Natural killer cell (primary cell): ENCODE measurements at regions not wholly inside any gene's neighbourhood (a gene's known extent, or its start where the extent isn't known, plus 50 kb on each side); places are given as distances from the start of the nearest gene placed in this dataset.

Source experiments
- ATAC-seq, 3 donors: fragments of 150-1000 bp in 2 of 3; fragments of 200-7000 bp in 1 of 3; cut with Tn5 transposase; 1 replicate in 1 of 3; 2 replicates in 2 of 3; pipeline ENCODE4 v1.10.0; 2021; ENCODE audit warnings: mild to moderate bottlenecking in 2 of 3, moderate library complexity in 2 of 3
- DNase-seq, 2 donors: peaks; one replicate each; pipeline versions ENCODE4 v3.0.0 to v3.0.0-alpha.2; 2013 to 2021; ENCODE audit warnings: mixed read lengths in 1 of 2
- H3K27ac ChIP-seq: one replicate; pipeline ENCODE4 v1.5.1; 2013; ENCODE audit warnings: mild to moderate bottlenecking, low read length
- H3K27me3 ChIP-seq: one replicate; pipeline ENCODE4 v1.6.1; 2013; ENCODE audit warnings: low read length; ENCODE audit not compliant: control insufficient read depth, insufficient read depth
- H3K36me3 ChIP-seq: one replicate; pipeline ENCODE4 v1.6.1; 2013; ENCODE audit warnings: low read length; ENCODE audit not compliant: control insufficient read depth, insufficient read depth
- H3K4me1 ChIP-seq: one replicate; pipeline ENCODE4 v1.6.1; 2013; ENCODE audit warnings: low read length; ENCODE audit not compliant: control insufficient read depth, insufficient read depth
- H3K4me3 ChIP-seq: one replicate; pipeline ENCODE4 v1.5.1; 2013; ENCODE audit warnings: low read length
- H3K9me3 ChIP-seq: one replicate; pipeline ENCODE4 v1.6.1; 2013; ENCODE audit warnings: low read length; ENCODE audit not compliant: control insufficient read depth, insufficient read depth
- H3K27ac Mint-ChIP-seq, 2 donors: one replicate each; pipeline ENCODE4 v1.8.0; 2022; ENCODE audit warnings: mild to moderate bottlenecking in 2 of 2, mixed read lengths in 2 of 2, moderate library complexity in 1 of 2
- H3K27me3 Mint-ChIP-seq, 2 donors: one replicate each; pipeline ENCODE4 v1.8.0; 2022; ENCODE audit warnings: low read depth in 2 of 2, mixed read lengths in 2 of 2
- H3K36me3 Mint-ChIP-seq: one replicate; pipeline ENCODE4 v1.8.0; 2022; ENCODE audit warnings: mixed read lengths
- H3K4me1 Mint-ChIP-seq, 2 donors: one replicate each; pipeline ENCODE4 v1.8.0; 2022; ENCODE audit warnings: mixed read lengths in 2 of 2
- H3K4me3 Mint-ChIP-seq: one replicate; pipeline ENCODE4 v1.8.0; 2022; ENCODE audit warnings: mild to moderate bottlenecking, moderate library complexity, mixed read lengths
- H3K9me3 Mint-ChIP-seq, 2 donors: one replicate each; pipeline ENCODE4 v1.8.0; 2022; ENCODE audit warnings: mixed read lengths in 2 of 2
- WGBS: methylation state at CpG from one replicate; pipeline ENCODE4 v1.1.7; 2013; ENCODE audit warnings: missing lambda C conversion rate; ENCODE audit not compliant: insufficient coverage; 5-methylcytosine and 5-hydroxymethylcytosine counted together
- intact Hi-C: fragments of 100-400 bp; cut with micrococcal nuclease; formaldehyde crosslinking; loops from one replicate; pipeline ENCODE4 v1.14.2; 2022
- TF ChIP-seq, protein P1 (sequence below): fragments of 200-600 bp; IDR thresholded peaks from one replicate; pipeline ENCODE4 v1.8.0; 2022; ENCODE audit warnings: antibody characterized with exemption

DNA sequence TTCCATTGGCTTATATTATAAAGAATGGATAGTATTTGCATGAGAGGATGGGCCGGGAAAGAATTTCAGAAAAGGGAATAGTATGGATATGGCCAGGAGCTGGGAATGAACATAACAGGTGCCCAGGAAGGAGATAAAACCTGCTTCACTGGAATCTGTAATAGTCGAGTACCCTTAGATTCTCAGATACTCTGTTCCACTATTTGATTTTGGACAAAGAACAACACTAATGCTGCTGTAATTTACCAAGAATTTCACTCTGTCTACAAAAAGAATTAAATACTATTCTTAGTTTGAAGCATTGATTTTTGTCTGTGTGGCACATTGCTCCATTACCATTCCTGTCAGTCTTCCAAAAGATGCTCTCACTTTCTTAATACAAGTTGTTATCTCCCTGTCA is 718.2 kb upstream of the LRRN3 start:
- intact Hi-C loops: no loop called here
- 91% methylated on average over 2 of the region's 2 CpGs for WGBS
- ATAC-seq (no peak), DNase-seq (no peak)
- no peaks in the 10 kb centered on the region for H3K36me3 ChIP-seq
- H3K36me3 Mint-ChIP-seq: peaks cover 6% of the 10 kb centered on the region
- no peaks in the 10 kb centered on the region for H3K9me3 ChIP-seq
- no peaks in the 10 kb centered on the region for H3K27me3 ChIP-seq
- no peaks in the 10 kb centered on the region for H3K4me1 ChIP-seq
- TF ChIP-seq, protein P1, sequence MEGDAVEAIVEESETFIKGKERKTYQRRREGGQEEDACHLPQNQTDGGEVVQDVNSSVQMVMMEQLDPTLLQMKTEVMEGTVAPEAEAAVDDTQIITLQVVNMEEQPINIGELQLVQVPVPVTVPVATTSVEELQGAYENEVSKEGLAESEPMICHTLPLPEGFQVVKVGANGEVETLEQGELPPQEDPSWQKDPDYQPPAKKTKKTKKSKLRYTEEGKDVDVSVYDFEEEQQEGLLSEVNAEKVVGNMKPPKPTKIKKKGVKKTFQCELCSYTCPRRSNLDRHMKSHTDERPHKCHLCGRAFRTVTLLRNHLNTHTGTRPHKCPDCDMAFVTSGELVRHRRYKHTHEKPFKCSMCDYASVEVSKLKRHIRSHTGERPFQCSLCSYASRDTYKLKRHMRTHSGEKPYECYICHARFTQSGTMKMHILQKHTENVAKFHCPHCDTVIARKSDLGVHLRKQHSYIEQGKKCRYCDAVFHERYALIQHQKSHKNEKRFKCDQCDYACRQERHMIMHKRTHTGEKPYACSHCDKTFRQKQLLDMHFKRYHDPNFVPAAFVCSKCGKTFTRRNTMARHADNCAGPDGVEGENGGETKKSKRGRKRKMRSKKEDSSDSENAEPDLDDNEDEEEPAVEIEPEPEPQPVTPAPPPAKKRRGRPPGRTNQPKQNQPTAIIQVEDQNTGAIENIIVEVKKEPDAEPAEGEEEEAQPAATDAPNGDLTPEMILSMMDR: no peak
- H3K4me1 Mint-ChIP-seq: no peaks in the 10 kb centered on the region
- H3K27ac Mint-ChIP-seq: no peak overlapping the region
- H3K4me3 Mint-ChIP-seq: no peak overlapping the region
- no peak overlapping the region for H3K4me3 ChIP-seq
- H3K27ac ChIP-seq: no peak overlapping the region
- peaks cover 16 to 27% of the 10 kb centered on the region in 2 donors for H3K9me3 Mint-ChIP-seq
- H3K27me3 Mint-ChIP-seq: no peaks in the 10 kb centered on the region

DNA sequence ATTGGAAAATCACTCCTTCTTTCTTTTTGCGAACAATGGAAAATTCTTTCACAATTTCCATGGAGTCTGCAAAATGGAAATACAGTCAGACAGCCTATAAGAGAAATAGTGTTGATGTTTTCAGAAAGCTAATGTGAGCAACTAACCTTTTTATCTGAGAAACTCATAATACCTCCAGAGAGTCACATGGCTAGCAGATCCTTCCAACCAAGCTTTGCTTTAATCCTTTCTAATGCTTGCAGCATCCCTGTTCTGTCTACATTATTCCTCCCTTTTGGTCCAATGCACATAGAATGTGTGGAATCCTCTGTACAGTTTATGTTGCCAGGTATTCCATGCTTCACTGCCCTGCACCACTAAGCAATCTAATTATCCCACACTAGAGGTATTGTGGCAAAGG is 717.5 kb upstream of the LRRN3 start:
- peaks cover 16 to 28% of the 10 kb centered on the region in 2 donors for H3K9me3 Mint-ChIP-seq
- WGBS: no CpG with 5 or more reads among the region's 1 CpG
- H3K4me1 ChIP-seq: no peaks in the 10 kb centered on the region
- DNase-seq (no peak), ATAC-seq (no peak)
- no peak overlapping the region for H3K4me3 ChIP-seq
- TF ChIP-seq, protein P1: no peak
- intact Hi-C loops: no loop called here
- H3K36me3 ChIP-seq: no peaks in the 10 kb centered on the region
- H3K36me3 Mint-ChIP-seq: peaks cover 6% of the 10 kb centered on the region
- no peaks in the 10 kb centered on the region for H3K27me3 ChIP-seq
- no peak overlapping the region for H3K27ac ChIP-seq
- H3K4me1 Mint-ChIP-seq: no peaks in the 10 kb centered on the region
- H3K27me3 Mint-ChIP-seq: no peaks in the 10 kb centered on the region
- no peaks in the 10 kb centered on the region for H3K9me3 ChIP-seq
- no peak overlapping the region for H3K4me3 Mint-ChIP-seq
- no peak overlapping the region for H3K27ac Mint-ChIP-seq

DNA sequence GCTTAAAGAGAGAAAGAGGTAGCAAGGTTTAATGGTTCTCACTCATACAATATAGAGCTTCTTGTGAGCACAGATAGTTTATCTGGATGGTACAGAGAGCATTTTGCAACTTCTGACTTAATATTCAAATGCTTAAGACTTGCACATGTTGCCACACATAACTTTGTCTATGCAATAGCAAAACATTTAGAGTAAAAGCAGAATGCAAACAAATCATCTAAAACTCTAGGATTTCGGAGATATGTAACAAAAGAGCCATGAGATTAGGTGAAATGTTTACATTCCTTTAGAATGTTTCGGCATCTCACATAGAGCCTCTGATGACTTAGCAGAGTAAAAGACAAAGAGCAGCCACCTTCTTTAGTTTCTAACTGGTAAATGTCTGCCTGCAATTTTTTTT is 717.1 kb upstream of the LRRN3 start:
- no peak overlapping the region for H3K27ac ChIP-seq

DNA sequence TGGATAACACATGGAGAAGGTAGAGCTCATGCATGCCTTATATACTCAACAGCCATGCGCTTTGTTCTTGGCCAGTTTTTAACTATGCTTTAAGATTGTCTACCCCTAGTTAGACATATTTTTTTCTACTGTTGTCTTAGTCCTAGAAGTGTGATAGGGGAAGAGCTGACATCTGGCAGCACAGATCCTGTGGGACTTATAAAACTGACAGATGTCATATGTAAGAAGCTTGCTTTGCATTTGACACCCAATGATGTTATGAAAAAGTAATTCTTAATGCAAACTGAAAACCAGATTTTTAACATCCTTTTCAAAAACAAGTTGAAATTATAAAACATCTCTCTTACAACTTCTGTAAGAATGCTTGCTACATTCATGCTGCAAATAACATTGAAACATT is 715.9 kb upstream of the LRRN3 start:
- no peaks in the 10 kb centered on the region for H3K9me3 ChIP-seq
- no peak overlapping the region for H3K4me3 ChIP-seq
- H3K27me3 Mint-ChIP-seq: no peaks in the 10 kb centered on the region
- H3K27me3 ChIP-seq: no peaks in the 10 kb centered on the region
- H3K27ac Mint-ChIP-seq: no peak overlapping the region
- ATAC-seq (no peak), DNase-seq (no peak)
- no peaks in the 10 kb centered on the region for H3K4me1 Mint-ChIP-seq
- peaks cover 13 to 25% of the 10 kb centered on the region in 2 donors for H3K9me3 Mint-ChIP-seq
- no peak overlapping the region for H3K4me3 Mint-ChIP-seq
- H3K36me3 ChIP-seq: no peaks in the 10 kb centered on the region
- no CpG with 5 or more reads among the region's 1 CpG for WGBS
- no peaks in the 10 kb centered on the region for H3K4me1 ChIP-seq
- no peak overlapping the region for H3K27ac ChIP-seq
- H3K36me3 Mint-ChIP-seq: peaks cover 6% of the 10 kb centered on the region
- TF ChIP-seq, protein P1: no peak
- intact Hi-C loops: no loop called here

More for the DNA sequence above, 717.1 kb upstream of the LRRN3 start:
- H3K27me3 Mint-ChIP-seq: no peaks in the 10 kb centered on the region
- Histone ChIP-seq H3K27me3 (no peaks in the 10 kb centered on the region), H3K4me3 (no peak overlapping the region), H3K9me3 (no peaks in the 10 kb centered on the region), H3K36me3 (no peaks in the 10 kb centered on the region), H3K4me1 (no peaks in the 10 kb centered on the region)
- TF ChIP-seq, protein P1: no peak
- peaks cover 16 to 28% of the 10 kb centered on the region in 2 donors for H3K9me3 Mint-ChIP-seq
- no peak for DNase-seq
- H3K27ac Mint-ChIP-seq: no peak overlapping the region
- intact Hi-C loops: no loop called here
- no peak for ATAC-seq
- no peak overlapping the region for H3K4me3 Mint-ChIP-seq
- peaks cover 6% of the 10 kb centered on the region for H3K36me3 Mint-ChIP-seq
- no peaks in the 10 kb centered on the region for H3K4me1 Mint-ChIP-seq
- WGBS: 81% methylated on average over 2 of the region's 2 CpGs
